CD4-positive, alpha-beta T cell treated with Interleukin-1 beta for 1 hour (primary cell): ENCODE measurements at regions not wholly inside any gene's neighbourhood (a gene's known extent, or its start where the extent isn't known, plus 50 kb on each side); places are given as distances from the start of the nearest gene placed in this dataset.
"Not testable (repeated sequence)": the region's sequence is repeated elsewhere in the genome, so short reads cannot be mapped to it uniquely, and the experiment has no call there.

Experiments
- DNase-seq, 2 donors: peaks; one replicate each; pipeline ENCODE4 v3.0.0-alpha.2; 2020 to 2022

DNA sequence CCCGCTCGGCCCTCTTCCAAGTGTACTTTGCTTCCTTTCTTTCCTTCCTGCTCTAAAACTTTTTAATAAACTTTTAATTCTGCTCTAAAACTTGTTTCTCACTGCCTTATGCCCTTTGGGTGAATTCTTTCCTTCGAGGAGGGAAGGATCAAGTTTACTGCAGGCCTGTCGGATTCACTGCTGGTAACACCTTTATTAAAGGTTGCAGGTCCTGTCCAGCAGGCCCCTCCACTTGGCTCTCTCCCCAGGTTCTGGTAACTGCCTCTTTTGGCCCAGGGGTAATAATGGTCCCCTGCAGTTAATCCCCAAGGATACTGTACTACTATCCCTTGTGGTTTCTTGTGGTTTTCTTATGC, 152.7 kb upstream of the EEA1 start:
- no peak for DNase-seq

DNA sequence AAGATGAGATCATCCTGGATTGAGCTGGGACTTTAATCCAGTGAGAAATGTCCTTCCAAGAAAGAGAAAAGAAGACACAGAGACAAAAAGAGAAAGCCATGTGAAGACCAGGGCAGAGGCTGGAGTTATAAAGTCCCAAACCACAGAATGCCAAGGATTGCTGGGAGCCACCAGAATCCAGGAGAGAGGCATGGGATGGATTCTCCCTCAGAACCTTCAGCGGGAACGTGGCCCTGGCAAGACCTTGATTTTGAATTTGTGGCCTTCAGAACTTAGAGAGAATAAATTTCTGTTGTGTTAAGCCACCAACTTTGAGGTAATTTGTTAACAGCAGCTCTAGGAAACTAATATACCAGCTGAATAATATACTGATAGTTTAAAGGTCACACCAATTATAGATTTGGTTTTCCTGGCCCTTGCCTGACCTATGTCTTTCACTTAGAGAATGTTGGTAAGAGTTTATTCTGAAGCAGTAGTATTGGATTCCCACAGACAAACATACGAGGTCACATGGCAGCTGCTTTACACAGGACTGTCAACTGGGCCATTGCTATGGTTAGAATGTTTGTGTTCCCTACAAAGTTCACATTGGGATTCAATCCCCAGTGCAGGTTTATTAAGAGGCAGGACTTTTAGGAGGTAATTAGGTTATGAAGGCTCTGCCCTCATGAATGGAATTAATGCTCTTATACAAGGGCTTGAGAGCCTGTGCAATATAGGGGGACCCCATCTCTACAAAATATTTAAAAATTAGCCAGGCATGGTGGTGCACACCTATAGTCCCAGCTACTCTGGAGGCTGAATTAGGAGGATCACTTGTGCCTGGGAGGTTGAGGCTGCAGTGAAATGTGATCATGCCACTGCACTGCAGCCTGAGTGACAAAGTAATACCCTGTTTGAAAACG, 156.5 kb upstream of the EEA1 start:
- DNase-seq = no peak

DNA sequence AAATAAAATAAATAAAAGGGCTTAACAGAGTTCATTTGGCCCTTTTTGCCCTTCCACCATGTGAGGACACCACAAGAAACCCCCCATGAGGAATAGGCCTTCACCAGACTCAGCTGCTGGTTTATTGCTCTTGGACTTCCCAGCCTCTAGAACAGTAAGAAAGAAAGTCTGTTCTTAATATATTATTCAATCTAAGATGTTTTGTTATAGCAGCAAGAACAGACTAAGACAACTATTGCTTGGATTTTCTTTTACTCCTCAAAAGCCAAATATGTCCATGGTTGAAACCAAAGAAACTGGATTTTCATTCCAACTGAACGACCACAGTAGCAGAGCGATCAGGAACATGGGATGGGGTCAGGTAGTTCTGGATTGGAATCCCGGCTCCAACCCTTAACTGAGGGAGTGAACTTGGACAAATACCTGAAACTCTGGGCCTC, 157.2 kb upstream of the EEA1 start:
- no peak for DNase-seq

DNA sequence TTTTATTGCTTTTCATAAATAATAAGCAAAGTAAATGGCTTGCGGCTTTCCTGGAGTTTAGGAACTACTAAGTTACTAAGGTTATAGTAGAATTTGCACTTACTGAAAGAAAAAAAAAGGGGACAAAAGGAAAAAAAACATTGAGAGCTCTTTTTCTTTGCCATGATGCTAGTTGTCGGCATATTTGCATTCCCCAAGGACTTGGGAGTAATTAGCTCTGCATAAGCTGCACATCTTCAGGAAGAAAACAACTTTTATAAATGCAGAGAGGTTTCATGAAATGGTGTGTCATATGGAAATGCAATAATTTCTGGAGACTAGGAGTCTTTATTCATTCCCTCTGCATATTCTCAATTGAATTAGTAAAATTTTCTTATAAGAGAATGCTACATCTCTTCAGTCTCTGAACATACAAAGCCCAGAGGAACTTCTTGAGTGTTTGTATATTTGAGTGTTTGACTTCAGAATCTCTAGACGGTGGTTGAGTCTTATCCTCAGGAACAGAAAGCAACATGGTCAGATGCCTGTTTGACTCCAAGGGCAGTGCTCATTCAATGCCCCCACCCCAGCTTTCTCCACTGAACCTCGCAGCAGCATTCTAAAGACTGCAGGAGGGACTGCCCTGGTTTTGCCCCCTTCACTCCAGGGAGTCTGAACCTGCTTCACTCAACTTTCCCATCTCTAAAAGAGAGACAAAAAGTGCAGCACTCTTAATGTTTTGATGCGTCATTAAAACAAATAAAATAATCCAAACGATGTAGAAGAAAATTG, 158.9 kb upstream of the EEA1 start:
- DNase-seq = no peak

DNA sequence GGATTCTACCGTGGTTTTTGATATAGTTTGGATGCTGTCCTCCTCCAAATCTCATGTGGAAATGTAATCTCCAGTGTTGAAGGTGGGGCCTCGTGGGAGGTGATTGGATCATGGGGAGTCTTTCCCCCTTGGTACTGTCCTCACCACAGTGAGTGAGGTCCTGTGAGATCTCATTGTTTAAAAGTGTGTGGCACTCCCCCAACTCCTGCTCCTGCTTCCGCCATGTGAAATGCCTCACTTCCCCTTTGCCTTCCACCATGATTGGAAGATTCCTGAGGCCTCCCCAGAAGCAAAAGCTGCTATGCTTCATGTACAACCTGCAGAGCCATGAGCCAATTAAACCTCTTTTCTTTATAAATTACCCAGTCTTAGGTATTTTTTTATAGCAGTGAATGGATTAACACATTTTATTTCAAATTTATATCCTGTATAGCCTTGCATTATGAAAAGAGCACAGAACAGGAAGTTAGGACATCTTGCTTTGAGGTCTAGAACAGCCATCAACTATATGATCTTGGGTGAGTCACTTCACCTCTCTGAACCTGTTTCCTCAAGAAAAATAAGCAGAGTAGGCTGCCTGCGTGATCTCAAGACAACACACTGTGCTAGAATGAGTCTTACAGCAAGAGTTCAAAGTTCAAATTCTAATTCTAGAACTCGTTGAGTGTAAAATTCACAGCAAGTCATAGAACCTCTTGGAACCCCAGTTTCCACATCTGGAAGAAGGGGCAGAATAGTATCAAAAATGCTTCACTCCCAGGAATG, 160.9 kb upstream of the EEA1 start:
- DNase-seq = no peak

DNA sequence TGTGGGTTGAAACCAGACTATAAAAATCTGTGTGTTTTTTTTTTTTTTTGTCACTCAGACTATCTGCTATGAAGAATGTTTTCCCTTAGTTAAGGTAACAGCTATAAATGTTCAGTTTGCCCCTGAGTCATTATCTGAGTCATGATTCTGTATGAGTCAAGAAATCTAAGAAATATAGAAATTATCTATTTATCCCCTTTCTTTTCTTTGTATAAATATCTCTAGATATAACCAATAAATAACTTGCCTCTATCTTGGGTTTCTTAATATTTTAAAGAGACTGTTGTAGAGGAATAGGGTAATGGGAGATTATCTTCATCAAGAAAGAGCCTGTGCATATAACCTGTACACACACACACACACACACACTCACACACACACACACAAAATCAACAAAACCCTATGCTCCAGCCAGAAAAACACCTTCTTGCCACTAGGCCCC, 161.7 kb upstream of the EEA1 start:
- DNase-seq = no peak

DNA sequence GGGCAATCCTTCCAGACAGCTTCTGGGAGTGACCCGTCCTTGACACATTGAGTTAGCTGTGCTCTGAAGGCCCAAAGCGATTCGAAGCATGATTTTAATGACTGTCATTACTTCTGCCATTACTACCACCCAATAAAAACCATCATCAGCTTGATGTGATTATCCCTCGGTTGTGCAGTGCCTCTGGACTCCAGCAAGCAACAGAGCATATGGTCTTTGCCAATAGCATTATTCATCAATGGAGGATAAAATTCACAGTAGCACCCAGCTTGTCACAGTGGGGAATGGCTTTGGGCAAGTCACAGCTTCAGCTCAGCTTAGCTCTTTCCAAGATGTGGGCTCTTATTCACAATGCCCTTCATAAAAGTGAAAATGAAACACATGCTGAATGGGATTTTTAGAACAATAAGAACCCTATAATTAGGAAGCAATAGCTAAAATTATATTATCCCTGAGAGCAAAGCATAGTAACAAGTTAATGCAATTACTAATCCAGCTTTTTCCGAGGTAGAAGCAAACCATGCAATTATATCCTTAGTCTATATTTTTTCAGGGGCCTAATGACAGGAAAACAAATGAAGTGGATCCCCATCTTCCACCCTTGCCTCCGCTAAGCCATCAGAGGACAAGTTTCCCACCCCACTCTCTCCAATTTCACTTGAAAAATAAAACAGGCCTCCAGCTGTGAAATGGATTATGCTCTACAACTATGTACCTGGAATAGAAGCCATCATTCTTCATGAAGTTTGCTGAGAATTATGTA, 163.0 kb upstream of the EEA1 start:
- no peak for DNase-seq

DNA sequence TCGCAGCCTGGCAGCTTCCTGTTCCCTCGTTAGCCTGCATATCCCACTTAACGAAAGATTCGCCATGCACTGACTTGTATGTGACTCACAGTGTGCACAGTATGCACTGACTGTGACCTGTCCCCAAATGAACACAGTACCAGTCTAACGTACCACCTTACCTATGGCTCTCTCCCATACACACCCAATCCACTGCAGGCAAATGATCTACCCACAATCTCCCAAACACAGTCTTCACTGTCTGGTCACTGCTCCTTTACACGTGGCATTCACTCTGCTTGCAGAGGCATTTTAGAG, 163.5 kb upstream of the EEA1 start:
- no peak for DNase-seq

DNA sequence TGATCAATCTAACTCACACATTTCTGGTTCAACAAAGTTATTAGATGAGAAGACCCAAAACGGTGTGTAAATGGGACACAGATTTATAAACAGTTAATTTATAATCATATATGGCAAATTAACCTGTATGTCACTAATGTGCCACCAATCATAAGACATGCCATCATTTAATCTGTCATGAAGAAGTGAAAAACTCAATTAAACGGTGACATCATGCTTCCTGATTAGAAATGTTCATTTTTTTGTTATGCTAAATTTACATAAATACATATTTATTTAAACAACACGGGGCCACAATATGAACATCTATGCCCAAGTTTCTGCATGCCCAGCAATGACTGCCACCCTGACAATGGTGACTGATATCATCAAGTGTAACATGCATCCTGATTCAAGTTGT, 164.1 kb upstream of the EEA1 start:
- DNase-seq = no peak

DNA sequence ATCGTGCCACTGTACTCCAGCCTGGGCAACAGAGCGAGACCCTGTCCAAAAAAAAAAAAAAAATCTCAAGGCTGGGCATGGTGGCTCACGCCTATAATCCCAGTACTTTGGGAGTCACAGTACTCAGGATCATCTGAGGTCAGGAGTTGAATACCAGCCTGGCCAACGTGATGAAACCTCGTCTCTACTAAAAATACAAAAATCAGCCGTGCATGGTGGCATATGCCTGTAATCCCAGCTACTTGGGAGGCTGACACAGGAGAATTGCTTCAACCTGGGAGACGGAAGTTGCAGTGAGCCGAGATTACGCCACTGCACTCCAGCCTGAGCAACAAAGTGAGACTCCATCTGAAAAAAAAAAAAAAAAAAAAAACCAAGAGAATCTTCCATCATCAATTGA, 165.1 kb upstream of the EEA1 start:
- DNase-seq = not testable (repeated sequence)

DNA sequence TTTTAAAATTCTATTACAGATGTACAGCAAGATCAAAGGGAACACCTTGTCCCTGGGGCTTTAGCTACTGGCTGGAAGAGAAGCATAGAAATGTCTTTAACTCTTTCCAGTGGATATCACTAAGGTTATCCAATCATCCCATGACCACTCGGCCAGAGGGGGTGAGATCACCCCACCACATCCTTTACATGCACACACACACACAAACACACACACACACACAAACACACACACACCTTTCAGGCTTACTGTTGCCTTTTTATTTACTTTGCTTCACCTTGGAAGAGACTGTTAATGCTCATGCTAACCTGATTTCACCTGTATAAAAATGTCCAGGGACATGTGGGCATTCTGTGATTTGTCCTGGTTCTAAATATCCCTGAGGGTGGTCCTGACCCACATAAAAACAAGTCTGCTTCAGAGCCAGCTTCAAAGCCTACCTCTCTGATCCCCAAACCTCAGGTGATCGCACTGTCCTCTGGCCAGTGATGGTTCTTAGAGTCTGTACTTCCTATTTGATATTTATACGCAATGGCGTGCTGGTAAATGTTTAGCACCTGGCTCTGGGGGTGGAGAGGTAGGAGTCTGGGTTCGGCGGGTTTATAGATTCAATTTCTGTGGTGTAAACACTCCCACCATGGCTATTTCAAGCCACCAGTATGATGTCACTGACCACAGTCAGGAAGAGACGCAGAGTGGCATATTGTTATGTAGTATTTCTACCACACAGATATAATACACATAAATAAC, 166.1 kb upstream of the EEA1 start:
- peak in 1 of 2 donors; percentile 17 for DNase-seq

DNA sequence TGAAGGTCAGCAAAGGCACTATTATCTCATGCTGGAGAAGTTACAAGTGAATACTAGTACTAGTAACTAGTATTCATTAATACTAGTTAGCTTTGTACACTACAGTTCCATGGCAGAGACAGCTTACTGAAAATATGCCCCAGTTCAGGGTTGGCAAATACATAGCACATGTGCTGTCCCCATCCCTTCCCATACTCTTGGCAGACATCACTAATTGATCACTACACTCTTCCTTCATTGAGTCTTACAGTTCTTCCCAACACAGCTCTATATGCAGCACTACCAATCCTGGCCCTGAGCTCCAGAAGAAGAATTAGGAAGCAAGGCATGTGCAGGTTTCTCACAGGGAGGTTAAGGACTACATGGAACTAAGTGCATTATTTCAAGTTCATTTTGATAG, 168.3 kb upstream of the EEA1 start:
- no peak for DNase-seq

DNA sequence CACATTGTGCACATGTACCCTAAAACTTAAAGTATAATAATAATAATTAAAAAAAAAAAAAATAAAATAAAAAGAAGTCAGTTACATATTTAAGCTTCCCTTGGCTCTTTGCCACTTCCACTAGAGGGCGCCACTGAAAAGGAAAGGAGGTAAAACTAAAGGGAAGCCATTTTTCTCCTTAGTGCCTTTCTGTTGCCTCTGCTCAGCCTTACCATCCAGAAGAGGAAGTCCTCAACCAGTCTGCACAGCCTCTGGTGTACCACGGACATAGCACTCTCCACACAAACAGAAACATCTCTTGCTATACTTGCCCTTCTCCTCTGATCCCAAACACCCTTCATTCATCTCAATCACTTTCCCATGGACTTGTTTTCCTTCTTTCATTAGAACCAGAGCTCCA, 169.0 kb upstream of the EEA1 start:
- peak; percentile 68 to 74 for DNase-seq

DNA sequence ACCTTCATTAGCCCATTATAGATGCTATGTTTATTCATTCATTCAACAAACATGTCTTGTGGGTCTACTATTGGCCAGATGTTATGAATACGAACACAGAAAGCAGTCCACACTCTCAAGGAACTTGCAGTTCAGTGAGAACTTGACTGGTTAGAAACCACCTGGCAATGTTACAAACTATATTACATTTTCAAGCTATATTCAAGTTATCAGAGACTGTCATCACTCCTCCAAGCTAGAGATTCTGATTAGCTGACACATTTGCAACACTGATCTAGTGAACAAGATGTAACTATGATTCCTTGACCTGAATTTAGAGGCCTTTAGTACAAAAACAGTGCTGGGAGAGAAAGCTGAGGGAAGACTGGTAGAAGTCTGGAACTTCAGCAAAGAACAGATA, 170.7 kb upstream of the EEA1 start:
- DNase-seq = no peak

DNA sequence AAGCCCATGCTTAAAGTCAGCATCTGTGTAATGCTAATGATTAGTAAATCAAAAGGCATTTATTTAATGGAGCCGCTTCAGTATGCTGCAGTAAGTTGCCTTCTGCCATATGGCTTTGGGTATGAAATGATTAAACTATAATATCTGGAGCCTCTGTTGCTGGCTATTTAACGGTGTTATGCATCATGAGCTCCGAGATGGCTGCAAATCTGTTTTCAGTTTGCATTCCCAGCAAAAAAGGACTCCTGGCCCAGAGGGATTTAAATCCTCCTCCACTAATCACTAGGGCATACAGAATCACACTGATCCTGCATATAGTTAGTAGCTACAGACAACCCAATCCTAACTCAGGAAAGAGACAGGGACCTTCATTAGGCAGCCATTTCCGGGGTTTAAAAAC, 171.5 kb upstream of the EEA1 start:
- no peak for DNase-seq

DNA sequence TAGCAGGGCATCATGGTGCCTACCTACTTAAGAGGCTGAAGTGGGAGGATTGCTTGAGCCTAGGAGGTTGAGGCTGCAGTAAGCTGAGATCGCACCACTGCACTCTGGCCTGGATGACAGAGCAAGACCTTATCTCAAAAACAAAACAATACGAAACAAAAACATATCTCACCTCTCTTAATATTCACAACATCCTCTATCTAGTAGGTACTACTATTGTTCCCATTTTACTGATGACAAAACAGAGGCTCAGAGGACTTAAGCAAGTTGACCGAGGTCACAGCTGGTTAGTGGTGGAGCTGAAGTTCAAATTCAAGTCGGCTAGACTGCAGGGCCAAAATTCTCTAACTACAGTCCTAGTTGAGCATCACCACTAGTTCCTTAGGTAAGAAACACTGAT, 172.3 kb upstream of the EEA1 start:
- no peak for DNase-seq

DNA sequence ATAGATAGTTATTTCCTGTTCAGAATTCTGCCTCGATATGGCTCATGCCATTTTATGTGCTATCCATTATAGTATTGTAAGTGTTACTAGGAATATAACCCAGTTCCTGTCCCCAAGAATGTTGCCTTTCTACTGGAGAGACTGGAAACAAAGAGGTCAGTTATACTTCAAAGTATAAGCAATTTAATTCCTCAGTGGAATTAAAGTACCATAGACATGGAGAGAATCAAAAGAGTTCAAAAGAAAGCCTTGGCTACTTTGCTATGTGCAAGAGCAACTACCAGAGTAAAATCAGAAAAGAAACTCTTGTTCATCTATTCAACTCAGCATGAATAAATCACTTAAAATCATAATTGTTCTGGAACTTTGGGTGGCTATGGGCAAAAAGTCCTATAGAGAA, 173.2 kb upstream of the EEA1 start:
- DNase-seq = no peak

DNA sequence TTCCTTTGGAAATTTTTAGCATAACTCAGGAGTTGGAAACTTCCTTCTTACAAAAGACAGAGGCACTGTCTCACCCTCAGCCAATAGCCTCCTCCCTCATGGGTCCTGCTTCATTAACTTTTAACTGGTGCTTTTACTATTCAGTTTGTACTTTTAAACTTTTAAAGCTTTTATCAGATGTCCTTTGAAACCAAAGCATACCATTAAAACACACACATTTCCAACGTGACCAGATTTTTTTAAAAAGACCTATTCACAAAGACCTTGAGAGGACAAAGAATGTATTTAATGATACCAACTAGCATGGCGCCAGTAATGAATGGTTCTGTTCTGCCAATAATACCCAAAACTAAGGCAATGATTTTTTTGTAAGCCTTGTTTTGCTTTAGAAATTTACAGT, 173.6 kb upstream of the EEA1 start:
- no peak for DNase-seq

DNA sequence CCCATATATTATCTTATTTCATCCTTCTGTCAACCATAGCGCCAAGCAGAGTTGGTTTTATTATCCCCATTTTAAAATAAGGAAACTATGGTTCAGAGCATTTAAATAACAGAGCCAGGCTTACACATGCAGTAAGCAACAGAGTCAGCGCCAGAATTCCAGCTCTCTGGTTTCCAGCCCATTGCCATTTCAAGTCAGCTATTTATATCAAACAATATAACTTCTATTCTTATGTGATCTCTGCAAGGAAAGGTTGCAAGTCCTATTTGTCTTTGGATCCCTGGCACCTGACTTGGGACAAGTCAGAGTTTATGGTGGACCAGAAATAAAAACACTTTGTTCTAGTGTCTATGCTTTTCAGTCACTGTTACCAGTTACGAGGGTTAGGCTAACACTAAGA, 174.1 kb upstream of the EEA1 start:
- DNase-seq = no peak

DNA sequence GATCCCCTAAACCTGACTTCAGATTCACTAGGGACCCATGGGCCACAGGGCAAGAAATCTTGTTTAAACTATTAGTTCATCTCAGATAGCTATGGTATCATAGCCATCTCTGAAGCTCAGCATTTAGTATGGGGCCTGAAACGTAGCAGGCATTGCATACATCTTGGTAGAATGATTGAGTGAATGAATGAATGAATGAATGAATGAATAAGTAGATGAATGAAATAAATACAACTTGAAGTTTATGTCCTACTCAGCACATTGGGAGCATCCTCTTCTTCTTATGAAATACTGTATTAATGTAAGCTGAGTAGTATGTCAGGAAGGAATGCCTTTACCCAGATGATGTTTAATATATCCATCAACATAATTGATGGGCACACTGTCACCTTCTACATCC, 175.4 kb upstream of the EEA1 start:
- DNase-seq = no peak

DNA sequence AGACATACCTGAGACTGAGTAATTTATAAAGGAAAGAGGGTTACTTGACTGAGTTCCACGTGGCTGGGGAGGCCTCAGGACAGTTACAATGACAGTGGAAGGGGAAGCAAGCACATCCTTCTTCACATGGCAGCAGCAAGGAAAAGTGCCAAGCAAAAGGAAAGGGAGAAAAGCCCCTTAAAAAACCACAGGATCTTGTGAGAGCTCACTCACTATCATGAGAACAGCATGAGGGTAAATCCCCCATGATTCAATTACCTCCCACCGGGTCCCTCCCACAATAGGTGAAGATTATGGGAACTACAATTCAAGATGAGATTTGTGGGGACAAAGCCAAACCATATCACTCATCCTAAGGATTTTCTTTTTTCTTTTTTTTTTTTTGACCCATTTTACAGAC, 177.8 kb upstream of the EEA1 start:
- no peak for DNase-seq
